CD4-positive, alpha-beta T cell treated with Interleukin-2 at 100 ng/mL for 4 hours (primary cell): ENCODE measurements at regions not wholly inside any gene's neighbourhood (a gene's known extent, or its start where the extent isn't known, plus 50 kb on each side); places are given as distances from the start of the nearest gene placed in this dataset.
"Not testable (repeated sequence)": the region's sequence is repeated elsewhere in the genome, so short reads cannot be mapped to it uniquely, and the experiment has no call there.

Experiments
- DNase-seq: peaks from one replicate; pipeline ENCODE4 v3.0.0-alpha.2; 2020; ENCODE audit warnings: low spot score

GRCh38 chr2:215831296-215831913 is 181.9 kb downstream of the MREG start:
- no peak for DNase-seq

- no peak for DNase-seq
Measured at GRCh38 chr2:215830304-215830703, 183.0 kb downstream of the MREG start.

GRCh38 chr2:215829261-215829660 is 184.1 kb downstream of the MREG start:
- no peak for DNase-seq

GRCh38 chr2:215828528-215829184 is 184.7 kb downstream of the MREG start:
- DNase-seq: peak; percentile 8

GRCh38 chr2:215826838-215827441 is 186.4 kb downstream of the MREG start:
- DNase-seq: no peak

- no peak for DNase-seq
Measured at GRCh38 chr2:215826376-215826775, 187.0 kb downstream of the MREG start.

- DNase-seq: no peak
Measured at GRCh38 chr2:215825707-215826106, 187.6 kb downstream of the MREG start.

GRCh38 chr2:215821298-215821697 is 192.1 kb downstream of the MREG start:
- not testable (repeated sequence) for DNase-seq

- not testable (repeated sequence) for DNase-seq
Measured at GRCh38 chr2:215819713-215820112, 193.6 kb downstream of the MREG start.

- DNase-seq: no peak
Measured at GRCh38 chr2:215817046-215817445, 196.3 kb downstream of the MREG start.

GRCh38 chr2:215816424-215816823 is 196.9 kb downstream of the MREG start:
- no peak for DNase-seq

- DNase-seq: no peak
Measured at GRCh38 chr2:215815960-215816359, 197.4 kb downstream of the MREG start.

GRCh38 chr2:215812966-215813365 is 200.4 kb downstream of the MREG start:
- DNase-seq: no peak

- DNase-seq: no peak
Measured at GRCh38 chr2:215811409-215812345, 201.7 kb downstream of the MREG start.

GRCh38 chr2:215811003-215811402 is 202.3 kb downstream of the MREG start:
- DNase-seq: no peak

- no peak for DNase-seq
Measured at GRCh38 chr2:215808996-215809395, 204.4 kb downstream of the MREG start.

- no peak for DNase-seq
Measured at GRCh38 chr2:215808194-215808593, 205.2 kb downstream of the MREG start.

GRCh38 chr2:215805493-215805892 is 207.9 kb downstream of the MREG start:
- no peak for DNase-seq

GRCh38 chr2:215803150-215803549 is 210.2 kb downstream of the MREG start:
- DNase-seq: no peak

- no peak for DNase-seq
Measured at GRCh38 chr2:215799194-215799593, 214.2 kb downstream of the MREG start.

GRCh38 chr2:215797676-215798075 is 215.7 kb downstream of the MREG start:
- no peak for DNase-seq

GRCh38 chr2:215796140-215796855 is 217.1 kb downstream of the MREG start:
- DNase-seq: no peak
